T-cell (primary cell): ENCODE measurements at regions not wholly inside any gene's neighbourhood (a gene's known extent, or its start where the extent isn't known, plus 50 kb on each side); places are given as distances from the start of the nearest gene placed in this dataset.

ENCODE experiments used
- ATAC-seq, 4 experiments: fragments of 200-7000 bp in 3 of 4; fragments of 150-1000 bp in 1 of 4; cut with Tn5 transposase; replicated peaks in 1 of 4; 1 replicate in 3 of 4; 2 replicates in 1 of 4; pipeline ENCODE4 v1.10.0; 2021; ENCODE audit warnings: moderate library complexity in 3 of 4, mild to moderate bottlenecking in 2 of 4, moderate number of reproducible peaks in 1 of 4
- CTCF ChIA-PET, 2 donors: fragments of 300-600 bp; sonication (Branson Sonifier 250); formaldehyde crosslinking; loops; one replicate each; lab custom pipeline; 2022; ENCODE audit warnings: antibody characterized with exemption in 2 of 2; lab: Charles Lee
- POLR2A ChIA-PET, 2 donors: fragments of 300-600 bp; sonication (Branson Sonifier 250); formaldehyde crosslinking; loops; one replicate each; lab custom pipeline; 2022; ENCODE audit warnings: antibody characterized with exemption in 2 of 2; lab: Charles Lee
- DNase-seq, 35 experiments: peaks; one replicate each; pipeline versions ENCODE4 v3.0.0 to v3.0.0-alpha.2; 2013 to 2023
- H3K27ac ChIP-seq: one replicate; pipeline ENCODE4 v1.5.1; 2013; ENCODE audit warnings: low read length
- H3K27me3 ChIP-seq, 2 experiments: replicated peaks in 1 of 2; 1 replicate in 1 of 2; 2 replicates in 1 of 2; pipeline versions ENCODE4 v1.6.1 to v1.7.0; 2013; ENCODE audit warnings: low read length in 1 of 2, mixed read lengths in 1 of 2; ENCODE audit not compliant: control insufficient read depth in 2 of 2, insufficient read depth in 2 of 2; ENCODE audit errors: extremely low read depth in 1 of 2
- H3K36me3 ChIP-seq, 2 donors: 1 replicate in 1 of 2; 2 replicates in 1 of 2; pipeline versions ENCODE4 v1.6.1 to v1.7.0; 2013; ENCODE audit warnings: low read length in 1 of 2; ENCODE audit not compliant: control insufficient read depth in 2 of 2, insufficient read depth in 1 of 2; ENCODE audit errors: extremely low read depth in 1 of 2
- H3K4me1 ChIP-seq, 2 experiments: 1 replicate in 1 of 2; 2 replicates in 1 of 2; pipeline versions ENCODE4 v1.6.1 to v1.7.0; 2013; ENCODE audit warnings: low read length in 2 of 2, mixed read lengths in 1 of 2; ENCODE audit not compliant: insufficient read depth in 2 of 2, control insufficient read depth in 1 of 2; ENCODE audit errors: extremely low read depth in 1 of 2
- H3K4me3 ChIP-seq, 2 donors: 1 replicate in 1 of 2; 2 replicates in 1 of 2; pipeline versions ENCODE4 v1.5.1 to v1.7.0; 2013; ENCODE audit warnings: mild to moderate bottlenecking in 2 of 2, low read length in 1 of 2, moderate library complexity in 1 of 2; ENCODE audit not compliant: control insufficient read depth in 1 of 2; ENCODE audit errors: extremely low read depth in 1 of 2
- H3K9me3 ChIP-seq: 2 replicates; pipeline ENCODE4 v1.7.0; 2013
- H3K27ac Mint-ChIP-seq, 2 donors: one replicate each; pipeline ENCODE4 v1.8.0; 2020 to 2021; ENCODE audit warnings: mild to moderate bottlenecking in 2 of 2, mixed read lengths in 2 of 2
- H3K27me3 Mint-ChIP-seq, 2 donors: one replicate each; pipeline ENCODE4 v1.8.0; 2021 to 2022; ENCODE audit warnings: mixed read lengths in 2 of 2
- H3K36me3 Mint-ChIP-seq: one replicate; pipeline ENCODE4 v1.8.0; 2021; ENCODE audit warnings: mixed read lengths
- H3K4me1 Mint-ChIP-seq, 3 donors: one replicate each; pipeline ENCODE4 v1.8.0; 2020 to 2022; ENCODE audit warnings: mixed read lengths in 3 of 3, mild to moderate bottlenecking in 1 of 3
- H3K4me3 Mint-ChIP-seq, 3 donors: one replicate each; pipeline ENCODE4 v1.8.0; 2020 to 2022; ENCODE audit warnings: mild to moderate bottlenecking in 3 of 3, mixed read lengths in 3 of 3, moderate library complexity in 3 of 3
- H3K9me3 Mint-ChIP-seq, 3 donors: one replicate each; pipeline ENCODE4 v1.8.0; 2020 to 2022; ENCODE audit warnings: mixed read lengths in 3 of 3
- WGBS: methylation state at CpG from one replicate; pipeline ENCODE4 v1.1.5; 2013; ENCODE audit warnings: missing lambda C conversion rate; ENCODE audit not compliant: insufficient coverage; 5-methylcytosine and 5-hydroxymethylcytosine counted together

DNA sequence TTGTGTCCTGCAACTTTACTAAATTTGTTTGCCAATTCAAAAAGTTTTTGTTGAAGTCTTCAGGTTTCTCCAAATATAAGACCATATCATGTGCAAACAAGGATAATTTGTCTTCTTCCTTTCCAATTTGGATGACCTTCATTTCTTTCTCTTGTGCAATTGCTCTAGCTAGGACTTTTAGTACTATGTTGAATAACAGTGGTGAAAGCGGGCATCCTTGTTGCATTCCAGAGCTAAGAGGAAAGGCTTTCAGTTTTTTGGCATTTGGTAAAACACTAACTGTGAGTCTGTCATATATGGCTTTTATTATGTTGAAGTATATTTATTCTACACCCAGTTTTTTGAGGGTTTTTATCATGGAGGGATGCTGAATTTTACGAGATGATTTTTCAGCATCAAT is 630.0 kb upstream of the ADGRL2 start:
- H3K27me3 Mint-ChIP-seq = no peaks in the 10 kb centered on the region
- ChIA-PET POLR2A (no interaction called here), CTCF (no interaction called here)
- H3K36me3 Mint-ChIP-seq = no peaks in the 10 kb centered on the region
- no peak for DNase-seq
- Histone ChIP-seq H3K9me3 (no peaks in the 10 kb centered on the region), H3K36me3 (no peaks in the 10 kb centered on the region), H3K27me3 (no peaks in the 10 kb centered on the region), H3K4me1 (no peaks in the 10 kb centered on the region), H3K27ac (no peak overlapping the region), H3K4me3 (no peak overlapping the region)
- no peak overlapping the region for H3K27ac Mint-ChIP-seq
- WGBS = 100% methylated on average over 1 of the region's 2 CpGs
- H3K9me3 Mint-ChIP-seq = peaks cover 13 to 43% (median 17%) of the 10 kb centered on the region in 3 donors
- no peak for ATAC-seq
- no peaks in the 10 kb centered on the region for H3K4me1 Mint-ChIP-seq
- no peak overlapping the region for H3K4me3 Mint-ChIP-seq

DNA sequence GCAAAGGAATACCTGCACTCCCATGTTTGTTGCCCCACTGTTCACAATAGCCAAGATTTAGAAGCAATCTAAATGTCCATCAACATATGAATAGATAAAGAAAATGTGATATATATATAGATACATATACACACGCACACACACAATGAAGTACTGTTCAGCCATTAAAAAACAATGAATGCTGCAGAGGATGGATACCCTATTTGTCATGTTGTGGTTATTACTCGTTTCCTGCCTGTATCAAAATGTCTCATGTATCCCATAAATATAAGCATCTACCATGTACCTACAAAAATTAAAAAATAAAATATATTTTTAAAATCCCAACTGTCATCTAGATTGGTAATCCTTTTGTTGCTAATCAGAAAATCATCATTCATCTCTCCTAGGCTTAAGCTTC is 634.8 kb upstream of the ADGRL2 start:
- POLR2A ChIA-PET = no interaction called here

DNA sequence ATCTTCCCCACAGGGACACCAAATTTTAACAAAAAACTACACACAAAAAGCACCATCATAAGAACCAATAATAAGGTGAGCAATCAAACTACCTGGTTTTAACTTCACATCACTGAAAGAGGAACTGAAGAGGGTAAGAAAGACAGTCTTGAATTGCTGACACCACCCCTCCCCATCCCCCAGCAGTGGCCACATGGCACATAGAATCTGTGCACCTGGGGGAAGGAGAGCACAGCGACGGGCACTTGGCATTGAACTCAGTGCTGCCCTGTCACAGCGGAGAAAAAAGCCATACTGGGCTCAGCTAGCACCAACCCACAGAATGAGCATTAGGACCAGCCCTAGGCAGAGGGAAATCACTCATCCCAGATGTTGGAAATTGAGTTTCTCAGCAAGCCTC is 640.0 kb upstream of the ADGRL2 start:
- Mint-ChIP-seq H3K27ac (no peak overlapping the region), H3K9me3 (peaks cover 3 to 14% (median 8%) of the 10 kb centered on the region in 3 donors)

More for the DNA sequence above, 634.8 kb upstream of the ADGRL2 start:
- Mint-ChIP-seq H3K4me3 (no peak overlapping the region), H3K9me3 (peaks cover 0 to 23% (median 4%) of the 10 kb centered on the region in 3 donors), H3K27me3 (no peaks in the 10 kb centered on the region), H3K36me3 (no peaks in the 10 kb centered on the region), H3K4me1 (no peaks in the 10 kb centered on the region), H3K27ac (no peak overlapping the region)
- CTCF ChIA-PET = no interaction called here
- H3K27me3 ChIP-seq = no peaks in the 10 kb centered on the region
- H3K36me3 ChIP-seq = no peaks in the 10 kb centered on the region
- DNase-seq (no peak), ATAC-seq (no peak)
- H3K4me3 ChIP-seq = no peak overlapping the region
- no peak overlapping the region for H3K27ac ChIP-seq
- WGBS = no CpG with 5 or more reads among the region's 2 CpGs
- H3K9me3 ChIP-seq = no peaks in the 10 kb centered on the region
- no peaks in the 10 kb centered on the region for H3K4me1 ChIP-seq

DNA sequence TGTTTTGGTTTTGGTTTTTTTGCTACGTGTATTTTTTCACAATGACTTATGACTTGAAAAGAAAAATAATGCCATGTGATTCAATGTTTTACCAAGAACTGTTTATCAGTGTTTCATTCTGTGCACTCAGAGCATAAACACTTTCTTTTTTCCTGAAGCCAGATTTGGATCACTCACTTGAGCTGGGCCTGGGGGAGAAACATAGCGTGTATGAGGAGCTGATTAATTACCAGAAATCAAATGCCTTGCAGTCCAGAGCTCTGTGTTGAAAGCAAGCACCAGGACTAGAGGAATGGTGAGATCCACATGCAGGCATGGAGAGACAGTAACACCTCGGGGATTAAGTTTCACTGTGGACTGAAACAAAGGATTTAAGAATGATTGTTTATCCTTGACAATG is 642.1 kb upstream of the ADGRL2 start:
- ChIA-PET CTCF (no interaction called here), POLR2A (no interaction called here)
- no peaks in the 10 kb centered on the region for H3K36me3 Mint-ChIP-seq
- no peak overlapping the region for H3K4me3 Mint-ChIP-seq
- ATAC-seq (no peak), DNase-seq (no peak)
- Histone ChIP-seq H3K27ac (no peak overlapping the region), H3K27me3 (no peaks in the 10 kb centered on the region), H3K4me3 (no peak overlapping the region), H3K36me3 (no peaks in the 10 kb centered on the region), H3K4me1 (no peaks in the 10 kb centered on the region), H3K9me3 (no peaks in the 10 kb centered on the region)
- 86% methylated on average over 1 of the region's 3 CpGs for WGBS
- no peaks in the 10 kb centered on the region for H3K4me1 Mint-ChIP-seq
- H3K9me3 Mint-ChIP-seq = peaks cover 3 to 14% (median 10%) of the 10 kb centered on the region in 3 donors
- H3K27ac Mint-ChIP-seq = no peak overlapping the region
- H3K27me3 Mint-ChIP-seq = no peaks in the 10 kb centered on the region

More for the DNA sequence above, 640.0 kb upstream of the ADGRL2 start:
- WGBS = 100% methylated on average over 1 of the region's 3 CpGs
- Mint-ChIP-seq H3K4me1 (no peaks in the 10 kb centered on the region), H3K4me3 (no peak overlapping the region), H3K27me3 (no peaks in the 10 kb centered on the region), H3K36me3 (no peaks in the 10 kb centered on the region)
- Histone ChIP-seq H3K4me3 (no peak overlapping the region), H3K36me3 (no peaks in the 10 kb centered on the region), H3K27me3 (no peaks in the 10 kb centered on the region), H3K9me3 (no peaks in the 10 kb centered on the region), H3K4me1 (no peaks in the 10 kb centered on the region), H3K27ac (no peak overlapping the region)
- ATAC-seq = no peak
- CTCF ChIA-PET = no interaction called here
- POLR2A ChIA-PET = no interaction called here
- DNase-seq = no peak

DNA sequence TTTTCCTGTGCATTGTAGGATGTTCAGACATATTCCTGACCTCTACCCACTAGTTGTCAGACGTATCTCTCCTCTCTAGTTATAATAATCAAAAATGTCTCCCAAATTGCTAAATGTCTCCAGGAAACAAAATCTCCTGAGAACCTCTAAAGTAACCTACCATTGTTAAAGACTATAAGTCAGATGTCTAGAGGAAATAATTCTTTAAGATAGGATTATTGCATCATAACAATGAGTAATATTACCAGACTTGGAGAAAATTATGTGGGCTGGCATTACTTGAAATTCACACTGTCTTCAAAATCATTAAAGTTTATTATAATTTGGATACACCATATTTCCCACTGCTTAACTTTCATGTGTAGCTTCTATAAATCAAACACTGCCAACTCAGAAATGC is 643.0 kb upstream of the ADGRL2 start:
- CTCF ChIA-PET = no interaction called here
- H3K27me3 Mint-ChIP-seq = no peaks in the 10 kb centered on the region
- H3K36me3 Mint-ChIP-seq = no peaks in the 10 kb centered on the region
- H3K4me1 ChIP-seq = no peaks in the 10 kb centered on the region
- no peaks in the 10 kb centered on the region for H3K27me3 ChIP-seq
- ATAC-seq (no peak), DNase-seq (no peak)
- no peaks in the 10 kb centered on the region for H3K9me3 ChIP-seq
- H3K4me3 ChIP-seq = no peak overlapping the region
- no peaks in the 10 kb centered on the region for H3K36me3 ChIP-seq
- no peak overlapping the region for H3K4me3 Mint-ChIP-seq
- no CpG with 5 or more reads among the region's 1 CpG for WGBS
- no peaks in the 10 kb centered on the region for H3K4me1 Mint-ChIP-seq
- POLR2A ChIA-PET = no interaction called here
- H3K27ac Mint-ChIP-seq = no peak overlapping the region
- H3K27ac ChIP-seq = no peak overlapping the region
- peaks cover 3 to 17% (median 12%) of the 10 kb centered on the region in 3 donors for H3K9me3 Mint-ChIP-seq

DNA sequence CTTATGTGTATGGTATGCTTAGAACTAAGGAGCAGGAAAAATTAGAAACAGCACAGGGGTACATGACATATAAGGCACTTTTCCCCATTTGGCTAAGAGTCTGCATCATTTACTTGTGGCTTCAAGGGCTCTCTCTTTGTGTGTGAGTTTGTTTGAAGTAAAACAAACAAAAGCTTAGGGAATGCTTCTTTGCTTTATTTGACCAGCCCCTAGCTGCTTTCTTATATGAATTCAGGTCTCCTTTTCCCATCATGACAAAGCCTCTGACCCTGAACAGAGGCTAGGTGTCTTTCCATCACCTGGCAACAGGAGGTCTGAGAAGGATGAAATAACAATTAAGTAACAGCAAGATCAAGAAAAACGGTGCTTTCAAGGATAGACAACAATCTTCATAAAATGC is 643.8 kb upstream of the ADGRL2 start:
- Histone ChIP-seq H3K27me3 (no peaks in the 10 kb centered on the region), H3K27ac (no peak overlapping the region), H3K9me3 (no peaks in the 10 kb centered on the region), H3K4me1 (no peaks in the 10 kb centered on the region), H3K4me3 (no peak overlapping the region), H3K36me3 (no peaks in the 10 kb centered on the region)
- no CpG with 5 or more reads among the region's 1 CpG for WGBS
- ChIA-PET POLR2A (no interaction called here), CTCF (no interaction called here)
- Mint-ChIP-seq H3K36me3 (no peaks in the 10 kb centered on the region), H3K4me1 (no peaks in the 10 kb centered on the region), H3K9me3 (peaks cover 8 to 15% (median 12%) of the 10 kb centered on the region in 3 donors), H3K27ac (no peak overlapping the region), H3K27me3 (no peaks in the 10 kb centered on the region), H3K4me3 (no peak overlapping the region)
- DNase-seq = no peak
- no peak for ATAC-seq

DNA sequence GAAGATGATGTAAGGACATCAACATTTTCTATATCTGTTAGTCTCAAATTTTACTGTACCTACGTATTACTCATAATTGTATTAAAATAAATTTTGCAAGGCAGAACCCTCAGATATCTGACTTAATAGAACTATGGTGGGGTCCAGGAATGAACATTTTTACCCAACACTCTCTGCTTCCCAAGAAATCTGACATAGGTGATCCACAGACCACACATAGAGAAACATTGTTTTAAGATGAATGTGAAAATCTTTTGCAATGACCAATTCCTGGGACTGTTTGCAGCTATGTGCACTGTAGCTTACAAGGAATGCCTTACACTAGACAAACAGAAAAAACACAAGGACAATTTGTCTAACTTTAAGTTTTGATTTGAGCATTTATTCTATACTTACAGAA is 645.6 kb upstream of the ADGRL2 start:
- Histone ChIP-seq H3K9me3 (no peaks in the 10 kb centered on the region), H3K27ac (no peak overlapping the region), H3K4me3 (no peak overlapping the region), H3K4me1 (no peaks in the 10 kb centered on the region), H3K36me3 (no peaks in the 10 kb centered on the region), H3K27me3 (no peaks in the 10 kb centered on the region)
- H3K4me1 Mint-ChIP-seq = no peaks in the 10 kb centered on the region
- no peak overlapping the region for H3K27ac Mint-ChIP-seq
- DNase-seq = no peak
- no peaks in the 10 kb centered on the region for H3K36me3 Mint-ChIP-seq
- POLR2A ChIA-PET = no interaction called here
- no peaks in the 10 kb centered on the region for H3K27me3 Mint-ChIP-seq
- H3K9me3 Mint-ChIP-seq = peaks cover 8 to 19% (median 11%) of the 10 kb centered on the region in 3 donors
- WGBS = no CpG with 5 or more reads among the region's 1 CpG
- ATAC-seq = no peak
- CTCF ChIA-PET = no interaction called here
- no peak overlapping the region for H3K4me3 Mint-ChIP-seq
